ENCODE measurements at regions not wholly inside any gene's neighbourhood (a gene's known extent, or its start where the extent isn't known, plus 50 kb on each side); places are given as distances from the start of the nearest gene placed in this dataset.

DNA sequence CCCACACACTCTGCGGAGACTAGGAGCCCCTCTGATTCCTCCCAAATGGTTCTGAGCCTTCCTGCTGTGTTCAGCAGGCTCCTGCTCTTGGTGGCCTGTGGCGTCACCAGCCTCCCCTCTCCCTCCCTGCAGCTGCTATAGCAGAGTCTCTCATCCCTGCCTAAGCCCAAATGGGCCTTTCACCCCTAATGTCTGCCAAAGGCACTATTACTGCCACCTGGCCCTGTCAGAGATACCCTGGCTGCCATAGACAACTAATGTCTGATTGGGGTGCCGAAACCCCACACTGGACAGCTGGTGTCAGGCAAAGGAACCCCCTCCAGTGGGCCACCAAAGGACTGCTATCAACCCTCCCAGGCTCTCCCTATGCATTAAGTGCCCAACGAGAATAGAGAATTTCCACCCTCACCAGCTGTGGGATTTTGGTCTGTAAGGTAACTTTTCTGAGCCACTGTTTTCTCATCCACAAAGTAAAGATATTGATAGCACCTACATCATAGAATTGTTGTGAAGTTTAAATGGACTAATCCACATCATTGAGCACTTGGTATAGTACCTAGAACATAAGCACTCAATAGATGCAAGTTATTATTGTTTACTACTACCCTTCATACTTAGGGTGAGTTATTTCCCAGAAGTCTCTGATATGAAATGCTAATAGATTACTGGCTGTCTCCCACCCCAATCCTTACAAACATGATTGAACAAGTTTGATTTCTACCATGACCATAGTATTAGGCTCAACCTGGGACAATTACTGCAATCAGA, 421.3 kb downstream of the MID1IP1 start:
- Histone ChIP-seq H3K27me3 (no peaks in the 10 kb centered on the region), H3K9me3 (no peaks in the 10 kb centered on the region), H3K36me3 (no peaks in the 10 kb centered on the region), H3K4me3 (no peak overlapping the region), H3K27ac (no peak overlapping the region), H3K4me1 (ENCODE audit: insufficient read depth) (no peaks in the 10 kb centered on the region)
- 72 to 74% (median 73%) methylated on average over 4 of the region's 4 CpGs for WGBS, 3 donors
- intact Hi-C loops (cut with DNase I): no loop called here
- no peak for DNase-seq
- TF ChIP-seq POLR2A (IDR thresholded peaks at IDR 0.05) (no peak), EP300 (IDR thresholded peaks at IDR 0.05) (no peak)
- TF ChIP-seq, protein P1, sequence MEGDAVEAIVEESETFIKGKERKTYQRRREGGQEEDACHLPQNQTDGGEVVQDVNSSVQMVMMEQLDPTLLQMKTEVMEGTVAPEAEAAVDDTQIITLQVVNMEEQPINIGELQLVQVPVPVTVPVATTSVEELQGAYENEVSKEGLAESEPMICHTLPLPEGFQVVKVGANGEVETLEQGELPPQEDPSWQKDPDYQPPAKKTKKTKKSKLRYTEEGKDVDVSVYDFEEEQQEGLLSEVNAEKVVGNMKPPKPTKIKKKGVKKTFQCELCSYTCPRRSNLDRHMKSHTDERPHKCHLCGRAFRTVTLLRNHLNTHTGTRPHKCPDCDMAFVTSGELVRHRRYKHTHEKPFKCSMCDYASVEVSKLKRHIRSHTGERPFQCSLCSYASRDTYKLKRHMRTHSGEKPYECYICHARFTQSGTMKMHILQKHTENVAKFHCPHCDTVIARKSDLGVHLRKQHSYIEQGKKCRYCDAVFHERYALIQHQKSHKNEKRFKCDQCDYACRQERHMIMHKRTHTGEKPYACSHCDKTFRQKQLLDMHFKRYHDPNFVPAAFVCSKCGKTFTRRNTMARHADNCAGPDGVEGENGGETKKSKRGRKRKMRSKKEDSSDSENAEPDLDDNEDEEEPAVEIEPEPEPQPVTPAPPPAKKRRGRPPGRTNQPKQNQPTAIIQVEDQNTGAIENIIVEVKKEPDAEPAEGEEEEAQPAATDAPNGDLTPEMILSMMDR (IDR thresholded peaks at IDR 0.05): no peak

GRCh38 chrX:39226251-39226650, 425.0 kb downstream of the MID1IP1 start:
- DNase-seq: peak; percentile 33 to 47 (median 37)
- H3K27me3 ChIP-seq: no peaks in the 10 kb centered on the region
- H3K4me3 ChIP-seq: no peak overlapping the region
- 13 to 21% (median 20%) methylated on average over 6 of the region's 6 CpGs for WGBS, 3 donors
- TF ChIP-seq EP300 (IDR thresholded peaks at IDR 0.05) (no peak), POLR2A (IDR thresholded peaks at IDR 0.05) (no peak)
- TF ChIP-seq, protein P1 (IDR thresholded peaks at IDR 0.05): no peak
- H3K27ac ChIP-seq: peak overlapping the region; percentile 34 to 64
- H3K4me1 ChIP-seq (ENCODE audit: insufficient read depth): no peaks in the 10 kb centered on the region
- no peaks in the 10 kb centered on the region for H3K9me3 ChIP-seq
- H3K36me3 ChIP-seq: no peaks in the 10 kb centered on the region
- intact Hi-C loops (cut with DNase I): no loop called here

- WGBS, 3 donors: 31 to 41% (median 33%) methylated on average over 2 of the region's 2 CpGs
- no peaks in the 10 kb centered on the region for H3K36me3 ChIP-seq
- TF ChIP-seq, protein P1 (IDR thresholded peaks at IDR 0.05): no peak
- TF ChIP-seq POLR2A (IDR thresholded peaks at IDR 0.05) (no peak), EP300 (IDR thresholded peaks at IDR 0.05) (no peak)
- no peak overlapping the region for H3K4me3 ChIP-seq
- H3K27me3 ChIP-seq: no peaks in the 10 kb centered on the region
- H3K9me3 ChIP-seq: no peaks in the 10 kb centered on the region
- peak overlapping the region in 1 of 2 donors; percentile 55 for H3K27ac ChIP-seq
- intact Hi-C loops (cut with DNase I): no loop called here
- DNase-seq: no peak
- H3K4me1 ChIP-seq (ENCODE audit: insufficient read depth): no peaks in the 10 kb centered on the region
These were observed 426.1 kb downstream of the MID1IP1 start for GRCh38 chrX:39227371-39227770.

- H3K27me3 ChIP-seq: no peaks in the 10 kb centered on the region
- H3K27ac ChIP-seq: no peak overlapping the region
- no peaks in the 10 kb centered on the region for H3K36me3 ChIP-seq
- no peaks in the 10 kb centered on the region for H3K4me1 ChIP-seq (ENCODE audit: insufficient read depth)
- no peak overlapping the region for H3K4me3 ChIP-seq
- H3K9me3 ChIP-seq: no peaks in the 10 kb centered on the region
- 68 to 78% (median 72%) methylated on average over 7 of the region's 7 CpGs for WGBS, 3 donors
- no peak for DNase-seq
- TF ChIP-seq POLR2A (IDR thresholded peaks at IDR 0.05): no peak
- TF ChIP-seq EP300 (IDR thresholded peaks at IDR 0.05): no peak
- TF ChIP-seq, protein P1 (IDR thresholded peaks at IDR 0.05): no peak
- intact Hi-C loops (cut with DNase I): no loop called here
These were observed 436.7 kb downstream of the MID1IP1 start for GRCh38 chrX:39238006-39238405.

Data from ovary (tissue), 7 donors.